Natural killer cell treated with Interleukin-12 subunit alpha and Interleukin-12 subunit beta and Interleukin-15 and Interleukin-18, amount 100 ng/mL, for 72 hours (primary cell): ENCODE measurements at regions not wholly inside any gene's neighbourhood (a gene's known extent, or its start where the extent isn't known, plus 50 kb on each side); places are given as distances from the start of the nearest gene placed in this dataset.

ENCODE experiments used
- ATAC-seq, 2 donors: fragments of 150-1000 bp; cut with Tn5 transposase in 1 of 2; sonication (Bioruptor Pico), chemical (Tn5 transposase) in 1 of 2; 2 replicates each; pipeline ENCODE4 v1.10.0; 2021
- DNase-seq: peaks from one replicate; pipeline ENCODE4 v3.0.0; 2022; ENCODE audit warnings: low spot score
- H3K27ac Mint-ChIP-seq, 2 donors: 1 replicate in 1 of 2; 2 replicates in 1 of 2; pipeline ENCODE4 v1.8.0; 2022; ENCODE audit warnings: mixed read lengths in 2 of 2, mild to moderate bottlenecking in 1 of 2, moderate library complexity in 1 of 2
- H3K27me3 Mint-ChIP-seq, 2 donors: 1 replicate in 1 of 2; 2 replicates in 1 of 2; pipeline ENCODE4 v1.8.0; 2022; ENCODE audit warnings: mixed read lengths in 2 of 2
- H3K36me3 Mint-ChIP-seq: one replicate; pipeline ENCODE4 v1.8.0; 2022; ENCODE audit warnings: mixed read lengths
- H3K4me1 Mint-ChIP-seq, 2 donors: 1 replicate in 1 of 2; 2 replicates in 1 of 2; pipeline ENCODE4 v1.8.0; 2022; ENCODE audit warnings: low read depth in 2 of 2, mixed read lengths in 2 of 2, mild to moderate bottlenecking in 1 of 2
- H3K4me3 Mint-ChIP-seq: one replicate; pipeline ENCODE4 v1.8.0; 2022; ENCODE audit warnings: mixed read lengths
- H3K9me3 Mint-ChIP-seq: 2 replicates; pipeline ENCODE4 v1.8.0; 2022; ENCODE audit warnings: mixed read lengths

DNA sequence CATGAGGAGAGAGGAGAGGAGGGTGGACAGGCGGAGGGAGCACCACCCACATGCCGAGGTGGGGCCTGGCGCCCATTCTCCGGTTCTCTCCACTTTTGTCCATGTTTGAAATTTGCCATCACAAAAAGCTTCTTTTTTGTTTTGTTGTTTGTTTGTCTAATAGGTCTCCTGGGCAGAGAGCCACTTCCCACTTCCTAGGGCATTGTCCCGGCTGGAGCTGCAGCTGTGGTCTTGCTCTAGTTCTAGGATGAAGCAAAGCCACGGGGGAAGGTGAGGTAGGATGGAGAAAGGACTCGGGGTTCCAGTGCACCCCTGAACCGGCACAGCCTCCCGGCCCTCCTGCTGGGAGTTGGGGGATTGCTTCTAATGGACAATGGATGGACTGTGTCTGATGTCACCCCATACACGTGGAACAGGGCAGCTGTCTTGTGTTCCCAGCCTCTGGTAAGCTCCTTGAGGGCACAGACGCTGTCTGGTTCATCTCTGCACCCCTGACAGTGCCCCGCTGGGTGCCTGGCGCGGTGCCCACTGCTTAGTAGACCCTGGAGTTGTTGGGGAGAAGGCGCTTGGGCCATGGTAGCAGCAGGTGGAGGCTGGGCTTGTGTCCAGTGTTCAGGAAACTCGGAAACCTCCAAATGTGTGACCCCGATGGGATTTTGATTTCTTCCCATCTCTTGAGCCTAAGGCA is 278.4 kb downstream of the NDUFA10 start:
- Mint-ChIP-seq H3K27ac (no peak overlapping the region), H3K4me1 (peaks cover 0 to 6% of the 10 kb centered on the region in 2 donors), H3K4me3 (no peak overlapping the region), H3K9me3 (no peaks in the 10 kb centered on the region), H3K27me3 (no peaks in the 10 kb centered on the region), H3K36me3 (no peaks in the 10 kb centered on the region)
- DNase-seq (no peak), ATAC-seq (no peak)

DNA sequence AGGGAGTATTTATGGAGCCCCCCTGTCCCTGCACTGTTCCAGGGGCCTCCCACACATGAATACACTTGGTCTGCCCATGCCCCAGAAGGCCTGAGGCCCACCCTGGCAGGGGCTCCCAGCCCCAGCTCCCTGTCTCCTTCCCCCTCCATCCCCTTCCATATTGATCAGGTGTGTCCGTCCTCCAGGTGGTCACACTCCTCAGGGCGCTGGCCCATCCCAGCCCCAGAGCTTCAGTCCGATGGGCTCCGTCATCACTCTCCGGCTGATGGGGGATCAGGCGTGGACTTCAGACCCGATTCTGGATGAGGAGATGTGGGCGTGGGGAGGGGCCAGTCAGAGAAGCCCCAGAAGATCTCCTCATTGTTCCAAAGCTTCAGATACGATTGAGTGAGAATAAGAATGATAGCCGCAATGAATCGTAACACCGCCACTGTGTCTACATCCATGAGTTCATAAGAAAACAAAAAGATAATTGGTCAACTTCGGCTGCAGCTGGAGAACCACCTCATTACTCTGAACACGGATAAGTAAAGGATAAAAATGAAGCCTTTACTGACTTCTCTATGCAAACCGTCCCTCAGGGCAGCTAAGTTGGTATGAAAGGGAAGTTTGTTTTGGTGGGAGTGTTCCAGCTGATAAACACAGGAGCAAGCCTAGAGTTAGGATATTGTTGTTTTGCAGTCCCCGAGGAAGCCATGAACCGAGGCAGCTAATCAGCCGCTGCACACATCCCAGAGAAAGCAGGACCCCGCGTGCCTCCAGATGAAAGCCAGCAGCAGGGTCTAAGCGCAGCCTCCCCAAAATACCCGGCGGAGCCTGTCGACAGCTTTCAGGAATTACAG is 279.5 kb downstream of the NDUFA10 start:
- ATAC-seq (no peak), DNase-seq (no peak)
- Mint-ChIP-seq H3K9me3 (no peaks in the 10 kb centered on the region), H3K27ac (no peak overlapping the region), H3K27me3 (no peaks in the 10 kb centered on the region), H3K36me3 (no peaks in the 10 kb centered on the region), H3K4me3 (no peak overlapping the region), H3K4me1 (peaks cover 0 to 6% of the 10 kb centered on the region in 2 donors)

DNA sequence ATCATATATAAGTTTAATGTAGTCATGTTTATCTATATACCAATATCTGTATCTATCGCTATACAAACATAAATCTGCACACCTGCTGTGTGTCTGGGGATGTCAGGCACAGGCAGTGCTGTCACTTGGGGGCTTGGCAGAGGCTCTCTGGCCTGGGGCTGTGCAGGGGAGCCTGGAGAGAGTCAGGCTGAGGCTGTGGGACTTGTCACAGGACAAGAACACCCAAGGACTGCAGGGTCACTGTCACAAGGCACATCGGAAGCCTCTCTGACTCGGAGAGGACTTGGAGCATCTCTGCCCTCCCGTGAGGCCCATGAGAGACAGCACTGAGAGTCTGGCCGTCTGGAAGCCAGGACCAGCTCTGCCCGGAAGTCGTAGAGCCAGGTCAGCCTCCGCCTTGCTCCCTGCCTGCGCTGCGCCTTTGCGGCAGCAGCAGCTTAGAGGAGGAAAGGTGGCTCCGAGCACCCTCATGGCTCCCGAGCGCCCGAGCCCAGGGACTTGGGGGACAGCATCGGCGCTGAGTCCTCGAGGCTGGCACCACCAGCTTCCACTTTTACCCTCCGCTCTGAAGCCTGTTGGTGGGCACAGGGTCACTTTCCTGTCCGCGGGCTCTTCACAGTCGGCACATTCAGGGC is 280.3 kb downstream of the NDUFA10 start:
- Mint-ChIP-seq H3K4me1 (peaks cover 0 to 6% of the 10 kb centered on the region in 2 donors), H3K27me3 (no peaks in the 10 kb centered on the region), H3K4me3 (no peak overlapping the region), H3K9me3 (no peaks in the 10 kb centered on the region), H3K36me3 (no peaks in the 10 kb centered on the region), H3K27ac (no peak overlapping the region)
- DNase-seq (no peak), ATAC-seq (no peak)

DNA sequence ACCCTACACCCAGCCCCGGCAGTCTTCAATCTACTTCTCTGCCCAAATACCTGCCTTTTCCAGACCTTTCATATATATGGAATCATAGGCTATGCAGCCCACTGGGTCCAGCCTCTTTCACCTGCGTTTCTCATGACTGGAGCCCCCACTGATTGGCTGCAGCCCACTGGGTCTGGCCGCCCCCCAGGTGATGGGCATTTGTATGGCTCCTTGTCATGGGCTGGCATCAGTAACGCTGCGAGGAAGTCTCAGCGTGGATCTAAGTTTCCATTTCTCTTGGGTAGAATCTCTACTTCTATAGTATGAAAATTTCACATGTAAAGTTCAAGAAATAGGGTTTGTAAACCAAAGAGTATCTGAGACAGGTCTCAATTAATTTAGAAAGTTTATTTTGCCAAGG is 281.9 kb downstream of the NDUFA10 start:
- Mint-ChIP-seq H3K27ac (no peak overlapping the region), H3K4me1 (peaks cover 0 to 6% of the 10 kb centered on the region in 2 donors), H3K9me3 (no peaks in the 10 kb centered on the region), H3K27me3 (no peaks in the 10 kb centered on the region), H3K4me3 (no peak overlapping the region), H3K36me3 (no peaks in the 10 kb centered on the region)
- DNase-seq (no peak), ATAC-seq (no peak)

DNA sequence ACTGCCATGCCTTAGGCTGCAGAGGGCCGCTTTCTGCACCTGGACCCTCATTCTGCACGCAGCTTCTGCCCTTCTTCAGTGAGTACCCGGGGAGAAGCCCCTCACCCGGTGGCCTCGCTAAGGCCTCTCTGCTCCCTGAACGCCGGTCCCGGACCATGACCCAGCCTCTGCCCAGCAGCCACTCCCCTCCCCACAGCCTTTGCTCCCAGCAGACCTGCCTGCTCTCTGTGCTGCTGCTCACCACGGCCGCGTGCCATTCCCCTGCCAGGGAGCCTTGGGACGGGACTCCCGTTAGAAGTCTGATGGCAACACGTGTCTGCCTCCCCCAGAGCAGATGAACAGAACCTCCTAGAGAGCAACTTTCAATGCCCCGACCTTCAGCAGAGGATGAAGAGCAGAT is 282.8 kb downstream of the NDUFA10 start:
- H3K36me3 Mint-ChIP-seq, result no peaks in the 10 kb centered on the region
- H3K4me1 Mint-ChIP-seq, result peaks cover 0 to 2% of the 10 kb centered on the region in 2 donors
- H3K4me3 Mint-ChIP-seq, result no peak overlapping the region
- H3K27me3 Mint-ChIP-seq, result no peaks in the 10 kb centered on the region
- ATAC-seq (no peak), DNase-seq (no peak)
- H3K27ac Mint-ChIP-seq, result no peak overlapping the region
- no peaks in the 10 kb centered on the region for H3K9me3 Mint-ChIP-seq

DNA sequence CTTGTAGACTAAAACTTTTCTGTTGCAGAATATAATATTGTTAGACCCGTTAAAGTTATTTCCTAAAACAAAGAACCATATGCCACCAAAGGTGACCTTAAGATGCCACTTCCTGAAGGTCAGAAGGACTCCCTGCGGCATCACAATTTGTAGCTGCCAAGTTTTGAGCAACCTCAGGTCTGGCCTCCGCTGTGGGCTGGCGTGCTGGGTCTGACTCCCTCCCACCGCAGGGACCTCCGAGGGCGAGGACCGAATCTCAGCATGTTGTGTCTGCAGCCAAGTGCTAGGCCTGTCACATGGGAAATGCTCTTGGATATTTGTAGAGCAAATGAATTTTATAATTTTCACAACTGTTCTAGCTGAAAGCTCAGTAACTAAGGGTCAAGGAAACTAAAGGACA is 285.9 kb downstream of the NDUFA10 start:
- no peak for DNase-seq
- H3K27ac Mint-ChIP-seq, result no peak overlapping the region
- no peaks in the 10 kb centered on the region for H3K9me3 Mint-ChIP-seq
- no peaks in the 10 kb centered on the region for H3K4me1 Mint-ChIP-seq
- H3K36me3 Mint-ChIP-seq, result no peaks in the 10 kb centered on the region
- H3K4me3 Mint-ChIP-seq, result no peak overlapping the region
- H3K27me3 Mint-ChIP-seq, result no peaks in the 10 kb centered on the region
- no peak for ATAC-seq

DNA sequence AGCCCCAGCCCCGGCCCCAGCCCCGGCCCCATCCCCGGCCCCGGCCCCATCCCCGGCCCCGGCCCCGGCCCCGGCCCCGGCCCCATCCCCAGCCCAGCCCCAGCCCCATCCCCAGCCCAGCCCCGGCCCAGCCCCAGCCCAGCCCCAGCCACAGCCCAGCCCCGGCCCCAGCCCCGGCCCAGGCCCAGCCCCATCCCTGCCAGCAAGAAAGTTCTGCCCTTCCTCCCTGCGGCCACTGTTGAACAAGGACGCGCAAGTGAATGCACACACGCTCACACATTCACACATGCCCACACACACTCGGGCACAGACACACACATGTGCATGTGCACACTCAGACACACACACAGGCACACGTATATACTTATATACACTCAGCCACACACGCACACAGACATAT is 287.0 kb downstream of the NDUFA10 start:
- H3K9me3 Mint-ChIP-seq, result no peaks in the 10 kb centered on the region
- H3K36me3 Mint-ChIP-seq, result no peaks in the 10 kb centered on the region
- ATAC-seq, result no peak
- H3K27me3 Mint-ChIP-seq, result no peaks in the 10 kb centered on the region
- H3K4me3 Mint-ChIP-seq, result no peak overlapping the region
- no peak for DNase-seq
- no peak overlapping the region for H3K27ac Mint-ChIP-seq
- no peaks in the 10 kb centered on the region for H3K4me1 Mint-ChIP-seq

DNA sequence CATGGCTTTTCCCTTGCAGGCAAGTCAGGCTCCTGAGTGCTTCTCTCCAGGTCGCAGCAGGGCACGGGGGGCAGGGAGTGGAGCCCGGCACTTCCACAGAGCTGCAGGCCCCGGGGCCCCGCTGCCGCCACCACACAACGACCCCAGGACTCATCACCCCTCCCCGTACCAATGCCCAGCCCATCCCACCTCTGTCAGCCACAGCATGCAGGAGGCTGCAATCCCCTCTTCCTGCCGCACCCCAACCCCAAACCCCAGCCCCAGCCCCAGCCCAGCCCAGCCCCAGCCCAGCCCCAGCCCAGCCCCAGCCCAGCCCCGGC is 288.0 kb downstream of the NDUFA10 start:
- H3K4me3 Mint-ChIP-seq, result no peak overlapping the region

DNA sequence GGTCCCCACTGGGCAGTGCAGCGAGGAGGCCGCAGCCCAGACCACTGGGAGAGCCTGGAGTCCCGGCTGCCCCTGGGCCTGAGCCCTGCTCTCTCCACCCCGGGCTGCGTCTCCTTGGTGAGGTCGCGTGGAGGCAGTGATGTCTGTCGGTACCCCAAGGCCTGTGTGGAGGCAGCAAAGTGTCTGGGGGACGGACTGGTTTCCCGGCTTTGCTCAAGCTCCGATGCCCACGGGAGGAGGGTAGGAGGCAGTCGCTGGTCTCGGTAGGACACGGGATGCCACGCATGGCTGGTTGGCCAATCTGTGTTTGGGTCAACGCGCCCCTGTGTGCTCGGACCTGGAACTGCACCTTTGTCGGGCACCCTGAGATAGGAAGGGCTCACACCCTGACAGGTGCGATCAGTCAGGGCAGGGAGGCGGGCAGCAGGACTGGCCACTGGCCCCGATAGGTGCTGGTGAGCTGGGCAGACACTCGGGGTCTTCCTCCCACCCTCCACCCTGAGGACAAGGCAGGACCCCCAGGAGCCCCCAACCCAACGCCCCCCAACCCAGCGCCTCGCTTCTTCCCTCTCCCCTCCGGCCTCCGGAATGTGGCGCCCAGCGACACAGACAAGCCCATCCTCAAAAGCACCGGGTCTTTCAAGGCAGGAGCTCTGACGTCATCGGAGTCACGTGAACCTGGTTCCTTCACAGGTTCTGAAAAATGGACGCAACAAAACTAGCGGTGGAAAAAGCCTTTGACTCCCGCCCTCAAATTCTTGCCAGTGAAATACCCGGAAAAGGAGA is 288.6 kb downstream of the NDUFA10 start:
- no peak for DNase-seq
- Mint-ChIP-seq H3K27ac (no peak overlapping the region), H3K27me3 (no peaks in the 10 kb centered on the region), H3K9me3 (no peaks in the 10 kb centered on the region), H3K36me3 (no peaks in the 10 kb centered on the region), H3K4me1 (no peaks in the 10 kb centered on the region), H3K4me3 (no peak overlapping the region)
- ATAC-seq, result peak; percentile 34

More for the DNA sequence above, 288.0 kb downstream of the NDUFA10 start:
- no peaks in the 10 kb centered on the region for H3K4me1 Mint-ChIP-seq
- no peaks in the 10 kb centered on the region for H3K27me3 Mint-ChIP-seq
- H3K36me3 Mint-ChIP-seq, result no peaks in the 10 kb centered on the region
- no peaks in the 10 kb centered on the region for H3K9me3 Mint-ChIP-seq
- no peak overlapping the region for H3K27ac Mint-ChIP-seq
- DNase-seq (no peak), ATAC-seq (no peak)

DNA sequence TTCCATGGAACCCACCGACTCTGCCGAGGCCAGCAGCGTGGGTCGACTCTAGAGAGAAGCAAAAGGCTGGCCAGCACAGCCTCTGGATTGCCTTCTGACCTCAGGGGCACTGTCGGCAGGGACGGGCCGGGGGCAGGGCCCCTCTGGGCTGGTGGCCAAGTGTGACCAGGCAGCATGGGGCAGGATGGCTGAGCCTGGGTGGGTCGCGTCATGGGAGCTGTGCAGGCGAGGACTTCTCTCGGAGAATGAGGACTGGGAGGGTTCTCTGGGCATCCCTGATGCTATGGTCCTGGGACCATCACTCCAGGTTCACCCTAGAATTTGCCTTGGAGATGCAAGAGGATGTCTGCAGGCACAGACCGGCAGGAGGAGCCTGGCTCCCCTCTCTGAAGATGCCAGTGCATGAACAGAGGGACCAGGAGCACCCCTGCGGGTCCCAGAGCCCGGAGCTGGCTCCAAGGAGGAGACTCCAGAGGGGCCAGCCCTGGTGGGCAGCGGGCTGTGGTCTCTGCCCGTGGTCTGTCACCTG is 289.2 kb downstream of the NDUFA10 start:
- H3K9me3 Mint-ChIP-seq, result no peaks in the 10 kb centered on the region
- no peaks in the 10 kb centered on the region for H3K4me1 Mint-ChIP-seq
- H3K4me3 Mint-ChIP-seq, result no peak overlapping the region
- ATAC-seq, result peak in 1 of 2 donors; percentile 29
- DNase-seq, result no peak
- peaks cover 0 to 4% of the 10 kb centered on the region in 2 donors for H3K27me3 Mint-ChIP-seq
- no peak overlapping the region for H3K27ac Mint-ChIP-seq
- H3K36me3 Mint-ChIP-seq, result no peaks in the 10 kb centered on the region

DNA sequence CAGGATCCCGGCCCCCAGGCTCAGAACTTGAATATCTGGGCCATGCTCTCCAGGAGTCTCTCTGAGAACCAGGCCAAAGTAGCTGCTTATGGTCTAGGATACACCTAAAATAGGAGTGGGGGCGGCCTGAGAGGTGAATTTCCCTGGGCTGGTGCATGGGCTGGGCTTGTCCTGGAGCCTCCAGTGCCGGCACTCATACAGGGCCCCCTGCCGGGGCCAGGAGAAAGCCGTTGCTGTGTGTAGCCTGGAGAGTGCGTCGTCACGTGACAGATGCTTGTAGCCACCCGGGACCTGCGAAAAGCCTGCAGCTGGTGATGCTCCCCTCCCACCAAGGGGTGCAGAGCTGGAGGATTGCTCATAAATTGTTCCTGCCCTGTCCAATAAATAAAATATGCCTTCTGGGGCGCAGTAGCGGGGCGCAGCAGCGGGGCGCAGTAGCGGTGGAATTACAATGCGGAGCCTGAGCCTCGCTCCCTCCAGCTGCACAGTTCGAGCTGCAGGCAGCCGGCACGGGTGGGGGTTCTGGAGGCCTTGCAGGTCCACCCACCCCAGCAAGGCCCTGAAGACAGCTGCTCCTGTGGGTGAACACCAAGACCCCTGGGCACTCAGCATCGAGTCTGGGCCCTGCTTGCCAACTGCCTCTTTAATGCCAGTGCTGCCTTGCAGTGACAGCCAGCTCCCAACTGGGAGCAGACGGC is 289.9 kb downstream of the NDUFA10 start:
- DNase-seq, result no peak
- no peaks in the 10 kb centered on the region for H3K4me1 Mint-ChIP-seq
- H3K4me3 Mint-ChIP-seq, result no peak overlapping the region
- H3K27me3 Mint-ChIP-seq, result peaks cover 0 to 7% of the 10 kb centered on the region in 2 donors
- H3K9me3 Mint-ChIP-seq, result no peaks in the 10 kb centered on the region
- no peak overlapping the region for H3K27ac Mint-ChIP-seq
- ATAC-seq, result peak in 1 of 2 donors; percentile 12
- H3K36me3 Mint-ChIP-seq, result no peaks in the 10 kb centered on the region

DNA sequence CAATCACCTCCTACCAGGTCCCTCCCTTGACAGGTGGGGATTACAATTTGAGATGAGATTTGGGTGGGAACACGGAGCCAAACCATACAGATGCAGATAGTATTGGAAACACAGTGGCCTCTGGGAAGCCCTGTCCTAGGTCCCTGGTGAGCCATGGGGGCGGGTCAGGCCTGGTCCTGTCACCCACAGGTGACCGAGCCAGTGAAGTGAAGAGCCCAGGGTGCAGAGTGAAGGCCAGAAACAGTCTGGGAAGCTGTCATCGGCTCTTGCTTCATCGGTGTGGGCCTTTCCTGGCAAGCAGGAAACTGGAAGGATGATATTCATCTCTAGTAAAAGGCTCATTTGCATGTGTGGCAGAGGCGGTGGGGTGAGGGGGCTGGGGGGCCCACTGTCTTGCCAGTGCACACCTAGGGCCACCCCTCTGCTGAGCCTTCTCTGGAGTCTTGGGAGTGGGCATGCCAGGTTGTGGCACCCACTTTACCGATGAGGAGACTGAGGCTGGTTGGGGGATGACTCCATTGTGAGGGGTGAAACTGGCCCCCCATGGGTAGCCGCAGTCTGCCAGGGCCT is 290.6 kb downstream of the NDUFA10 start:
- Mint-ChIP-seq H3K4me3 (no peak overlapping the region), H3K9me3 (no peaks in the 10 kb centered on the region), H3K36me3 (no peaks in the 10 kb centered on the region), H3K27me3 (peaks cover 0 to 7% of the 10 kb centered on the region in 2 donors), H3K27ac (no peak overlapping the region), H3K4me1 (no peaks in the 10 kb centered on the region)
- DNase-seq (no peak), ATAC-seq (no peak)

DNA sequence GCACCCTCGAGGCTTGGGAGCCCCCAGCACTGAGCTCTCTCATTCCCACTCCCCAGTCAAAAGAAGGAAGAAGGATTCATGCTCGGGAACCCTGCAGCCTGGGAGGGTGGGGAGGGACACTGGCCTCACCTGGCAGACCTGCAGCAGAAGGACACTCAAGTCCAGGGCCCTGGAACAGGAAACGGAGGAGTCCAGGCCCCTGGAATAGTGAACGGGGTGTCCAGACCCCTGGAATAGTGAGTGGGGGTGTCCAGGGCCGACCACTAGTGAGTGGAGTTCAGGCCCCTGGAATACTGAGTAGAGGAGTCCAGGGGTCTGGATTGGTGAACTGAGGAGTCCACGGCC is 292.5 kb downstream of the NDUFA10 start:
- H3K27me3 Mint-ChIP-seq, result peaks cover 0 to 7% of the 10 kb centered on the region in 2 donors
- H3K4me3 Mint-ChIP-seq, result no peak overlapping the region
- no peaks in the 10 kb centered on the region for H3K9me3 Mint-ChIP-seq
- H3K27ac Mint-ChIP-seq, result no peak overlapping the region
- no peaks in the 10 kb centered on the region for H3K36me3 Mint-ChIP-seq
- H3K4me1 Mint-ChIP-seq, result no peaks in the 10 kb centered on the region
- no peak for ATAC-seq
- DNase-seq, result no peak
